Lower leg skin (tissue), 3 donors: ENCODE measurements at regions not wholly inside any gene's neighbourhood (a gene's known extent, or its start where the extent isn't known, plus 50 kb on each side); places are given as distances from the start of the nearest gene placed in this dataset.

Experiments
- CTCF ChIP-seq, 3 donors: fragments of 450-650 bp; IDR thresholded peaks; one replicate each; pipeline ENCODE4 v1.5.1; 2016; ENCODE audit warnings: antibody characterized with exemption in 3 of 3, mild to moderate bottlenecking in 3 of 3, moderate library complexity in 2 of 3
- POLR2A ChIP-seq, 2 donors: fragments of 450-650 bp; IDR thresholded peaks; one replicate each; pipeline ENCODE4 v1.6.1; 2016 to 2017; ENCODE audit warnings: antibody characterized with exemption in 2 of 2, mild to moderate bottlenecking in 1 of 2, moderate library complexity in 1 of 2

GRCh38 chrX:10984213-10984612, 126.9 kb upstream of the HCCS start:
- no peak for TF ChIP-seq POLR2A (IDR thresholded peaks at IDR 0.05)
- no peak for TF ChIP-seq CTCF (IDR thresholded peaks at IDR 0.05)
